HCEC 1CT (cell line): ENCODE measurements at regions not wholly inside any gene's neighbourhood (a gene's known extent, or its start where the extent isn't known, plus 50 kb on each side); places are given as distances from the start of the nearest gene placed in this dataset.

Source experiments
- DNase-seq: peaks from one replicate; pipeline ENCODE4 v3.0.0-alpha.2; 2017

GRCh38 chr11:23974051-23974450, 522.8 kb upstream of the LUZP2 start:
- no peak for DNase-seq

GRCh38 chr11:23974601-23975000, 522.3 kb upstream of the LUZP2 start:
- no peak for DNase-seq

GRCh38 chr11:23976426-23976825, 520.4 kb upstream of the LUZP2 start:
- peak; percentile 12 for DNase-seq

- peak; percentile 61 for DNase-seq
Observed at GRCh38 chr11:23976841-23977271, 520.0 kb upstream of the LUZP2 start.

- DNase-seq, result peak; percentile 50
Observed at GRCh38 chr11:23988381-23989006, 508.4 kb upstream of the LUZP2 start.

- DNase-seq, result no peak
Observed at GRCh38 chr11:23990346-23991164, 506.3 kb upstream of the LUZP2 start.

- peak; percentile 56 for DNase-seq
Observed at GRCh38 chr11:23991165-23991539, 505.7 kb upstream of the LUZP2 start.

- peak; percentile 51 for DNase-seq
Observed at GRCh38 chr11:23995891-23996290, 501.0 kb upstream of the LUZP2 start.

GRCh38 chr11:23997356-23997755, 499.5 kb upstream of the LUZP2 start:
- no peak for DNase-seq

GRCh38 chr11:24005202-24005876, 491.5 kb upstream of the LUZP2 start:
- no peak for DNase-seq

- no peak for DNase-seq
Observed at GRCh38 chr11:24043842-24044241, 453.0 kb upstream of the LUZP2 start.

- DNase-seq, result no peak
Observed at GRCh38 chr11:24046731-24047130, 450.1 kb upstream of the LUZP2 start.

GRCh38 chr11:24056051-24056450, 440.8 kb upstream of the LUZP2 start:
- DNase-seq, result no peak

- no peak for DNase-seq
Observed at GRCh38 chr11:24060125-24060524, 436.7 kb upstream of the LUZP2 start.

- no peak for DNase-seq
Observed at GRCh38 chr11:24064309-24064903, 432.4 kb upstream of the LUZP2 start.

- no peak for DNase-seq
Observed at GRCh38 chr11:24068197-24068596, 428.7 kb upstream of the LUZP2 start.

- no peak for DNase-seq
Observed at GRCh38 chr11:24070435-24070834, 426.4 kb upstream of the LUZP2 start.

- peak; percentile 45 for DNase-seq
Observed at GRCh38 chr11:24078018-24078417, 418.8 kb upstream of the LUZP2 start.

- no peak for DNase-seq
Observed at GRCh38 chr11:24082241-24082640, 414.6 kb upstream of the LUZP2 start.

GRCh38 chr11:24082860-24083259, 414.0 kb upstream of the LUZP2 start:
- no peak for DNase-seq

- no peak for DNase-seq
Observed at GRCh38 chr11:24084956-24085355, 411.9 kb upstream of the LUZP2 start.

GRCh38 chr11:24086921-24087320, 409.9 kb upstream of the LUZP2 start:
- DNase-seq, result no peak

- DNase-seq, result no peak
Observed at GRCh38 chr11:24091594-24091993, 405.3 kb upstream of the LUZP2 start.

GRCh38 chr11:24093375-24093774, 403.5 kb upstream of the LUZP2 start:
- no peak for DNase-seq
